Fibroblast of lung (primary cell): ENCODE measurements at regions not wholly inside any gene's neighbourhood (a gene's known extent, or its start where the extent isn't known, plus 50 kb on each side); places are given as distances from the start of the nearest gene placed in this dataset.

Source experiments
- EZH2 ChIP-seq: IDR thresholded peaks from 2 replicates; pipeline ENCODE4 v1.5.1; 2012; ENCODE audit warnings: low read length, control low read depth, mild to moderate bottlenecking; ENCODE audit errors: missing control alignments
- TF ChIP-seq, protein P1 (sequence below), 2 donors: IDR thresholded peaks in 1 of 2; conservative IDR thresholded peaks in 1 of 2; 1 replicate in 1 of 2; 2 replicates in 1 of 2; pipeline ENCODE4 v1.5.1; 2011 to 2012; ENCODE audit warnings: low read length in 2 of 2, control low read depth in 1 of 2, inconsistent platforms in 1 of 2, low read depth in 1 of 2, mild to moderate bottlenecking in 1 of 2

DNA sequence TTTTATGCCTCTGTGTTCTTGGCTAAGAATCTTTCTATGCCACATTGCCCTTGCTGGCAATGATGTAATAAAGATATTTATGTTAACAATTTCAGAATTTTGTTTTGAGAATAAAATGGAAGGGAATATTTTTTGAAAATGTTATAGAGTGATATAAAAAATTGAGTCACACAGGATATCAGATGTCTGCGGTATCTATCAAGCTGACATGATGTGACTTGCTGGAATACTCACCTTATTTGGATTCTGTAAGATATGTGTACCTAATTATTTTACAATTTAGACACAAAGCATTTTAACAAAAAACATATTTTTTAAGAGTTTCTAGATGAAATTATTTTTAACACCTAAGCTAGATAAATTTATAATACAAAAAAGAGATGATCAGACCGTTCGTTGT, 660.0 kb upstream of the B3GALT2 start:
- TF ChIP-seq, protein P1, sequence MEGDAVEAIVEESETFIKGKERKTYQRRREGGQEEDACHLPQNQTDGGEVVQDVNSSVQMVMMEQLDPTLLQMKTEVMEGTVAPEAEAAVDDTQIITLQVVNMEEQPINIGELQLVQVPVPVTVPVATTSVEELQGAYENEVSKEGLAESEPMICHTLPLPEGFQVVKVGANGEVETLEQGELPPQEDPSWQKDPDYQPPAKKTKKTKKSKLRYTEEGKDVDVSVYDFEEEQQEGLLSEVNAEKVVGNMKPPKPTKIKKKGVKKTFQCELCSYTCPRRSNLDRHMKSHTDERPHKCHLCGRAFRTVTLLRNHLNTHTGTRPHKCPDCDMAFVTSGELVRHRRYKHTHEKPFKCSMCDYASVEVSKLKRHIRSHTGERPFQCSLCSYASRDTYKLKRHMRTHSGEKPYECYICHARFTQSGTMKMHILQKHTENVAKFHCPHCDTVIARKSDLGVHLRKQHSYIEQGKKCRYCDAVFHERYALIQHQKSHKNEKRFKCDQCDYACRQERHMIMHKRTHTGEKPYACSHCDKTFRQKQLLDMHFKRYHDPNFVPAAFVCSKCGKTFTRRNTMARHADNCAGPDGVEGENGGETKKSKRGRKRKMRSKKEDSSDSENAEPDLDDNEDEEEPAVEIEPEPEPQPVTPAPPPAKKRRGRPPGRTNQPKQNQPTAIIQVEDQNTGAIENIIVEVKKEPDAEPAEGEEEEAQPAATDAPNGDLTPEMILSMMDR (conservative IDR thresholded peaks at IDR 0.05 in 1 of 2, IDR thresholded peaks at IDR 0.05 in 1 of 2; ENCODE audit: low read depth in 1 of 2, low read length in 2 of 2): no peak
- TF ChIP-seq EZH2: no peak
